ENCODE measurements at regions not wholly inside any gene's neighbourhood (a gene's known extent, or its start where the extent isn't known, plus 50 kb on each side); places are given as distances from the start of the nearest gene placed in this dataset.

- TF ChIP-seq REST (IDR thresholded peaks at IDR 0.05) (no peak), CTCF (IDR thresholded peaks at IDR 0.05) (no peak), CBX2 (IDR thresholded peaks at IDR 0.05; ENCODE audit: borderline replicate concordance, low read depth) (no peak), ZSCAN20 (CRISPR knock-in tag; IDR thresholded peaks at IDR 0.05) (no peak), CBX8 (IDR thresholded peaks at IDR 0.05) (no peak), NPAS2 (CRISPR knock-in tag; IDR thresholded peaks at IDR 0.05; ENCODE audit: borderline replicate concordance) (no peak), PBX3 (IDR thresholded peaks at IDR 0.05) (no peak), POLR2A (IDR thresholded peaks at IDR 0.05; ENCODE audit: low read length) (no peak), EP300 (IDR thresholded peaks at IDR 0.05) (no peak), CHD2 (IDR thresholded peaks at IDR 0.05; ENCODE audit: low read length, partially characterized antibody) (no peak), BHLHE40 (IDR thresholded peaks at IDR 0.05; ENCODE audit: low read depth, low read length) (no peak)
Observed at GRCh38 chr2:4415810-4416413, 712.5 kb downstream of the DCDC2C start.
